GM12878 (cell line): ENCODE measurements at regions not wholly inside any gene's neighbourhood (a gene's known extent, or its start where the extent isn't known, plus 50 kb on each side); places are given as distances from the start of the nearest gene placed in this dataset.

Experiments
- ATAC-seq: fragments of 200-7000 bp; cut with Tn5 transposase; 3 replicates; pipeline ENCODE4 v1.9.1; 2020; ENCODE audit warnings: mild to moderate bottlenecking, moderate library complexity
- BruUV-seq: library from RNA; stranded (reverse); fragments of 400-500 nt; replicated peaks from 2 replicates; lab custom pipeline; 2021; lab: Mats Ljungman, UMichigan
- CTCF ChIA-PET: fragments of 300-600 bp; sonication (Branson Sonifier 250); formaldehyde crosslinking; extraction: SDS; loops from one replicate; lab custom pipeline; 2021; ENCODE audit warnings: inconsistent platforms; lab: Yijun Ruan, JAX
- POLR2A ChIA-PET: fragments of 350-600 bp; formaldehyde crosslinking; extraction: SDS; loops from one replicate; lab custom pipeline; 2021; ENCODE audit warnings: inconsistent platforms; lab: Charles Lee
- RAD21 ChIA-PET: fragments of 300-600 bp; sonication (Branson Sonifier 250); formaldehyde crosslinking; loops from one replicate; lab custom pipeline; 2023; ENCODE audit warnings: antibody characterized with exemption; ENCODE audit not compliant: unreplicated experiment; lab: Charles Lee
- SMC1A ChIA-PET: fragments of 300-600 bp; sonication (Branson Sonifier 250); formaldehyde crosslinking; loops from one replicate; lab custom pipeline; 2023; ENCODE audit not compliant: unreplicated experiment, uncharacterized antibody; lab: Charles Lee
- DNase-seq: peaks from one replicate; pipeline ENCODE4 v3.0.0-alpha.2; 2011; ENCODE audit warnings: low read depth, low spot score
- FAIRE-seq: peaks from 3 replicates; lab custom pipeline; 2011; peaks lifted over from hg19 to GRCh38; lab: Jason Lieb, UNC
- H2AFZ ChIP-seq: 2 replicates; pipeline ENCODE4 v1.6.0; 2011; ENCODE audit warnings: low read depth, low read length, control low read depth; ENCODE audit not compliant: control insufficient read depth
- H3K27ac ChIP-seq: 2 replicates; pipeline ENCODE4 v1.5.1; 2011; ENCODE audit warnings: control low read depth; ENCODE audit not compliant: control insufficient read depth, insufficient read depth
- H3K27me3 ChIP-seq, 2 experiments: replicated peaks in 1 of 2; 2 replicates each; pipeline versions ENCODE4 v1.6.0 to v1.6.1; 2011; ENCODE audit warnings: low read length in 1 of 2; ENCODE audit not compliant: control insufficient read depth in 2 of 2, insufficient read depth in 2 of 2
- H3K36me3 ChIP-seq, 2 experiments: 2 replicates each; pipeline ENCODE4 v1.5.1; 2011; ENCODE audit warnings: low read length in 1 of 2; ENCODE audit not compliant: control insufficient read depth in 2 of 2, insufficient read depth in 2 of 2
- H3K4me1 ChIP-seq: 2 replicates; pipeline ENCODE4 v1.6.1; 2011; ENCODE audit warnings: mild to moderate bottlenecking, low read length, moderate library complexity, mixed read lengths; ENCODE audit not compliant: control insufficient read depth, insufficient read depth
- H3K4me2 ChIP-seq: 2 replicates; pipeline ENCODE4 v1.6.0; 2011; ENCODE audit warnings: control low read depth; ENCODE audit not compliant: control insufficient read depth, insufficient read depth
- H3K4me3 ChIP-seq: fragments of 200-600 bp; sonication (generic); 2 replicates; pipeline ENCODE4 v1.5.1; 2016
- H3K79me2 ChIP-seq: 2 replicates; pipeline ENCODE4 v1.6.0; 2011; ENCODE audit warnings: low read length; ENCODE audit not compliant: control insufficient read depth, insufficient read depth
- H3K9ac ChIP-seq: 2 replicates; pipeline ENCODE4 v1.8.0; 2011; ENCODE audit warnings: low read length, control low read depth, mixed read lengths; ENCODE audit not compliant: control insufficient read depth, insufficient read depth
- H3K9me3 ChIP-seq: replicated peaks from 3 replicates; pipeline ENCODE4 v1.5.1; 2011; ENCODE audit warnings: mild to moderate bottlenecking, low read length; ENCODE audit not compliant: control insufficient read depth, insufficient read depth
- H4K20me1 ChIP-seq: 2 replicates; pipeline ENCODE4 v1.6.0; 2011; ENCODE audit not compliant: control insufficient read depth, insufficient read depth
- BCL11A ChIP-seq: IDR thresholded peaks from 2 replicates; pipeline ENCODE4 v1.6.1; 2011; ENCODE audit warnings: low read depth, low read length
- BHLHE40 ChIP-seq, 2 experiments: fragments of 450-650 bp in 1 of 2; IDR thresholded peaks; 2 replicates each; pipeline ENCODE4 v1.6.1; 2011 to 2017; ENCODE audit warnings: low read depth in 2 of 2, borderline replicate concordance in 1 of 2, improper control_type of control experiment in 1 of 2, low read length in 1 of 2, mild to moderate bottlenecking in 1 of 2
- FOS ChIP-seq: IDR thresholded peaks from 3 replicates; pipeline ENCODE4 v1.6.1; 2011; ENCODE audit warnings: borderline replicate concordance; ENCODE audit not compliant: insufficient read length; ENCODE audit errors: extremely low read depth
- FOXM1 ChIP-seq: IDR thresholded peaks from 2 replicates; pipeline ENCODE4 v1.6.1; 2012; ENCODE audit warnings: low read depth, mild to moderate bottlenecking, inconsistent platforms, low read length, moderate library complexity
- NFXL1 ChIP-seq: fragments of 450-650 bp; IDR thresholded peaks from 2 replicates; pipeline ENCODE4 v1.6.1; 2017; ENCODE audit warnings: antibody characterized with exemption, mild to moderate bottlenecking, borderline replicate concordance
- NR2C1 ChIP-seq: fragments of 450-650 bp; IDR thresholded peaks from 2 replicates; pipeline ENCODE4 v1.6.1; 2017; ENCODE audit warnings: antibody characterized with exemption, mild to moderate bottlenecking, moderate library complexity
- USF1 ChIP-seq: IDR thresholded peaks from 2 replicates; pipeline ENCODE4 v1.6.1; 2011; ENCODE audit warnings: borderline replicate concordance, low read depth, mild to moderate bottlenecking, moderate library complexity, mixed read lengths, low read length; ENCODE audit not compliant: insufficient read depth; ENCODE audit errors: extremely low read length
- WGBS: methylation state at CpG from one replicate; pipeline ENCODE4 v1.1.6; 2016; ENCODE audit warnings: low lambda C conversion rate; ENCODE audit not compliant: insufficient replicate concordance, insufficient coverage; ENCODE audit errors: missing lambda C conversion rate; 5-methylcytosine and 5-hydroxymethylcytosine counted together
- in situ Hi-C: fragments of 300-500 bp; cut with MboI; formaldehyde crosslinking; loops from 9 replicates; pipeline ENCODE4 v1.14.3; 2018; ENCODE audit warnings: mixed read lengths
- intact Hi-C: fragments of 100-400 bp; cut with micrococcal nuclease; formaldehyde crosslinking; loops from one replicate; pipeline ENCODE4 v1.14.2; 2022; ENCODE audit not compliant: unreplicated experiment
- TF ChIP-seq, protein P1 (sequence below): fragments of 450-650 bp; IDR thresholded peaks from 2 replicates; pipeline ENCODE4 v1.6.1; 2017; ENCODE audit warnings: low read depth, mild to moderate bottlenecking, moderate library complexity
- TF ChIP-seq, protein P2 (sequence below): IDR thresholded peaks from 2 replicates; pipeline ENCODE4 v1.6.1; 2012; ENCODE audit warnings: low read depth, low read length, improper control_type of control experiment
- TF ChIP-seq, protein P3 (sequence below): IDR thresholded peaks from 2 replicates; pipeline ENCODE4 v1.6.1; 2012; ENCODE audit warnings: low read length, inconsistent platforms
- TF ChIP-seq, protein P4 (sequence below): fragments of 450-650 bp; IDR thresholded peaks from 2 replicates; pipeline ENCODE4 v1.6.1; 2016; ENCODE audit warnings: mild to moderate bottlenecking, moderate library complexity, borderline replicate concordance

GRCh38 chr9:113687107-113687679, 188.9 kb upstream of the ZNF618 start:
- ChIA-PET SMC1A (no interaction called here), CTCF (no interaction called here), POLR2A (no interaction called here), RAD21 (interaction anchor here (0.6 kb wide), 1 partner anchor 273 kb away, joined by 3 read pairs; no protein-coding TSS in a partner anchor)
- no peak overlapping the region for H3K4me3 ChIP-seq
- no peaks in the 10 kb centered on the region for H4K20me1 ChIP-seq
- in situ Hi-C loops: no loop called here
- no peaks in the 10 kb centered on the region for H3K9me3 ChIP-seq
- no TSS peak for BruUV-seq
- no peaks in the 10 kb centered on the region; the same call in 1 of the 2 replicates for H3K4me1 ChIP-seq
- DNase-seq (no peak), FAIRE-seq (no peak), ATAC-seq (no peak)
- intact Hi-C loops: no loop called here
- H3K27ac ChIP-seq: no peak overlapping the region
- H3K9ac ChIP-seq: no peak overlapping the region
- no peaks in the 10 kb centered on the region for H3K79me2 ChIP-seq
- H2AFZ ChIP-seq: no peak overlapping the region
- no peak overlapping the region for H3K4me2 ChIP-seq
- no peaks in the 10 kb centered on the region for H3K36me3 ChIP-seq
- peaks cover 0 to 6% of the 10 kb centered on the region in 2 experiments; a peak in 2 of 4 replicates for H3K27me3 ChIP-seq
- WGBS: 13% methylated on average over 4 of the region's 4 CpGs
- TF ChIP-seq BHLHE40 (IDR thresholded peaks at IDR 0.05; ENCODE audit: borderline replicate concordance in 1 of 2, low read depth in 2 of 2, low read length in 1 of 2) (no peak), FOXM1 (no peak), USF1 (no peak), BCL11A (no peak), FOS (no peak), NFXL1 (no peak), NR2C1 (no peak)
- TF ChIP-seq, protein P1, sequence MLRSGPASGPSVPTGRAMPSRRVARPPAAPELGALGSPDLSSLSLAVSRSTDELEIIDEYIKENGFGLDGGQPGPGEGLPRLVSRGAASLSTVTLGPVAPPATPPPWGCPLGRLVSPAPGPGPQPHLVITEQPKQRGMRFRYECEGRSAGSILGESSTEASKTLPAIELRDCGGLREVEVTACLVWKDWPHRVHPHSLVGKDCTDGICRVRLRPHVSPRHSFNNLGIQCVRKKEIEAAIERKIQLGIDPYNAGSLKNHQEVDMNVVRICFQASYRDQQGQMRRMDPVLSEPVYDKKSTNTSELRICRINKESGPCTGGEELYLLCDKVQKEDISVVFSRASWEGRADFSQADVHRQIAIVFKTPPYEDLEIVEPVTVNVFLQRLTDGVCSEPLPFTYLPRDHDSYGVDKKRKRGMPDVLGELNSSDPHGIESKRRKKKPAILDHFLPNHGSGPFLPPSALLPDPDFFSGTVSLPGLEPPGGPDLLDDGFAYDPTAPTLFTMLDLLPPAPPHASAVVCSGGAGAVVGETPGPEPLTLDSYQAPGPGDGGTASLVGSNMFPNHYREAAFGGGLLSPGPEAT: no peak
- TF ChIP-seq, protein P2, sequence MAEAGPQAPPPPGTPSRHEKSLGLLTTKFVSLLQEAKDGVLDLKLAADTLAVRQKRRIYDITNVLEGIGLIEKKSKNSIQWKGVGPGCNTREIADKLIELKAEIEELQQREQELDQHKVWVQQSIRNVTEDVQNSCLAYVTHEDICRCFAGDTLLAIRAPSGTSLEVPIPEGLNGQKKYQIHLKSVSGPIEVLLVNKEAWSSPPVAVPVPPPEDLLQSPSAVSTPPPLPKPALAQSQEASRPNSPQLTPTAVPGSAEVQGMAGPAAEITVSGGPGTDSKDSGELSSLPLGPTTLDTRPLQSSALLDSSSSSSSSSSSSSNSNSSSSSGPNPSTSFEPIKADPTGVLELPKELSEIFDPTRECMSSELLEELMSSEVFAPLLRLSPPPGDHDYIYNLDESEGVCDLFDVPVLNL: no peak
- TF ChIP-seq, protein P3, sequence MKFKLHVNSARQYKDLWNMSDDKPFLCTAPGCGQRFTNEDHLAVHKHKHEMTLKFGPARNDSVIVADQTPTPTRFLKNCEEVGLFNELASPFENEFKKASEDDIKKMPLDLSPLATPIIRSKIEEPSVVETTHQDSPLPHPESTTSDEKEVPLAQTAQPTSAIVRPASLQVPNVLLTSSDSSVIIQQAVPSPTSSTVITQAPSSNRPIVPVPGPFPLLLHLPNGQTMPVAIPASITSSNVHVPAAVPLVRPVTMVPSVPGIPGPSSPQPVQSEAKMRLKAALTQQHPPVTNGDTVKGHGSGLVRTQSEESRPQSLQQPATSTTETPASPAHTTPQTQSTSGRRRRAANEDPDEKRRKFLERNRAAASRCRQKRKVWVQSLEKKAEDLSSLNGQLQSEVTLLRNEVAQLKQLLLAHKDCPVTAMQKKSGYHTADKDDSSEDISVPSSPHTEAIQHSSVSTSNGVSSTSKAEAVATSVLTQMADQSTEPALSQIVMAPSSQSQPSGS: no peak
- TF ChIP-seq, protein P4, sequence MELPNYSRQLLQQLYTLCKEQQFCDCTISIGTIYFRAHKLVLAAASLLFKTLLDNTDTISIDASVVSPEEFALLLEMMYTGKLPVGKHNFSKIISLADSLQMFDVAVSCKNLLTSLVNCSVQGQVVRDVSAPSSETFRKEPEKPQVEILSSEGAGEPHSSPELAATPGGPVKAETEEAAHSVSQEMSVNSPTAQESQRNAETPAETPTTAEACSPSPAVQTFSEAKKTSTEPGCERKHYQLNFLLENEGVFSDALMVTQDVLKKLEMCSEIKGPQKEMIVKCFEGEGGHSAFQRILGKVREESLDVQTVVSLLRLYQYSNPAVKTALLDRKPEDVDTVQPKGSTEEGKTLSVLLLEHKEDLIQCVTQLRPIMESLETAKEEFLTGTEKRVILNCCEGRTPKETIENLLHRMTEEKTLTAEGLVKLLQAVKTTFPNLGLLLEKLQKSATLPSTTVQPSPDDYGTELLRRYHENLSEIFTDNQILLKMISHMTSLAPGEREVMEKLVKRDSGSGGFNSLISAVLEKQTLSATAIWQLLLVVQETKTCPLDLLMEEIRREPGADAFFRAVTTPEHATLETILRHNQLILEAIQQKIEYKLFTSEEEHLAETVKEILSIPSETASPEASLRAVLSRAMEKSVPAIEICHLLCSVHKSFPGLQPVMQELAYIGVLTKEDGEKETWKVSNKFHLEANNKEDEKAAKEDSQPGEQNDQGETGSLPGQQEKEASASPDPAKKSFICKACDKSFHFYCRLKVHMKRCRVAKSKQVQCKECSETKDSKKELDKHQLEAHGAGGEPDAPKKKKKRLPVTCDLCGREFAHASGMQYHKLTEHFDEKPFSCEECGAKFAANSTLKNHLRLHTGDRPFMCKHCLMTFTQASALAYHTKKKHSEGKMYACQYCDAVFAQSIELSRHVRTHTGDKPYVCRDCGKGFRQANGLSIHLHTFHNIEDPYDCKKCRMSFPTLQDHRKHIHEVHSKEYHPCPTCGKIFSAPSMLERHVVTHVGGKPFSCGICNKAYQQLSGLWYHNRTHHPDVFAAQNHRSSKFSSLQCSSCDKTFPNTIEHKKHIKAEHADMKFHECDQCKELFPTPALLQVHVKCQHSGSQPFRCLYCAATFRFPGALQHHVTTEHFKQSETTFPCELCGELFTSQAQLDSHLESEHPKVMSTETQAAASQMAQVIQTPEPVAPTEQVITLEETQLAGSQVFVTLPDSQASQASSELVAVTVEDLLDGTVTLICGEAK: no peak
